ENCODE measurements at regions not wholly inside any gene's neighbourhood (a gene's known extent, or its start where the extent isn't known, plus 50 kb on each side); places are given as distances from the start of the nearest gene placed in this dataset.

DNA sequence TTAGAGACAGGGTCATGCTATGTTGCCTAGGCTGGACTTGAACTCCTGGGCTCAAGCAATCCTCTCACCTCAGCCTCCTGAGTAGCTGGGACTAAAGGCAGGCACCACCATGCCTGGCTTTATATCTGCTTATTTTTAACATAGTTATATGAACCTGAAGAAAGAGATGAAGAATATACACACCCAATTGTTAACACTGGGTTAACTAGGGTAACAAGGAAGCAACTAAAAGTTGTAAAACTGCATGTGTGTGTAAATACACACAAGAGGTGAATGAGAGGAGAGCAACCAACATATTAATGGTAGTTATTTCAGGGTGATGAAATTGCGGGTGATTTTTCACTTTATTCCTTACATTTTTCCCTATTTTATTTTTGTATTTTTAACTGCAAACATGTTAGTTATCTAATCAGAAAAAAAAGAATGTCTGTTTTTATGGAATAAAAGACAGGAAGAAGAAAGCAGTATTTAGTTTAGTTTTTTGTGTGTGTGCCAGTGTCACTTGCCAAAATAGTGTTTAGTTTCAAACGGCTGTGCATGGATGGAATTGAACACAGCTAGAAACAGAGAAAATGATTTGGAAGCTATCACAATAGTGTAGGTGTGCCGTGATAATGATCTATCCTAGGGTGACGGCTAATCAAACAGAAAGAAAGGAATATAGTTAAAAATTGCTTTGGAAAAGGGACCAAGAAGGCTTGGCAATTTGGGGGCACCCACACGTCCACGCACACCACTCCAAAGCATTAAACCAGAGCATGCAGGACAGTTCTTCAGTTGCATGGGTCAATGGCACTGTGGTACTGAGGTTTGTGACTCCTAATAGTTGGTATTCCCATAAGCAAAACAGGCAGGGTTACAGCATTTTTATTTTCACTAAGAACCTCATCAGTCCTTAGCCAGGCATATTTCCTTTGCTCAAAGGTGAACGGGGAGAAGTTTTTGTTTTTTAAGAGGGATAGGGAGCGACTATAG is 89.1 kb upstream of the KLHL13 start (continued):
- TF ChIP-seq, protein P1, sequence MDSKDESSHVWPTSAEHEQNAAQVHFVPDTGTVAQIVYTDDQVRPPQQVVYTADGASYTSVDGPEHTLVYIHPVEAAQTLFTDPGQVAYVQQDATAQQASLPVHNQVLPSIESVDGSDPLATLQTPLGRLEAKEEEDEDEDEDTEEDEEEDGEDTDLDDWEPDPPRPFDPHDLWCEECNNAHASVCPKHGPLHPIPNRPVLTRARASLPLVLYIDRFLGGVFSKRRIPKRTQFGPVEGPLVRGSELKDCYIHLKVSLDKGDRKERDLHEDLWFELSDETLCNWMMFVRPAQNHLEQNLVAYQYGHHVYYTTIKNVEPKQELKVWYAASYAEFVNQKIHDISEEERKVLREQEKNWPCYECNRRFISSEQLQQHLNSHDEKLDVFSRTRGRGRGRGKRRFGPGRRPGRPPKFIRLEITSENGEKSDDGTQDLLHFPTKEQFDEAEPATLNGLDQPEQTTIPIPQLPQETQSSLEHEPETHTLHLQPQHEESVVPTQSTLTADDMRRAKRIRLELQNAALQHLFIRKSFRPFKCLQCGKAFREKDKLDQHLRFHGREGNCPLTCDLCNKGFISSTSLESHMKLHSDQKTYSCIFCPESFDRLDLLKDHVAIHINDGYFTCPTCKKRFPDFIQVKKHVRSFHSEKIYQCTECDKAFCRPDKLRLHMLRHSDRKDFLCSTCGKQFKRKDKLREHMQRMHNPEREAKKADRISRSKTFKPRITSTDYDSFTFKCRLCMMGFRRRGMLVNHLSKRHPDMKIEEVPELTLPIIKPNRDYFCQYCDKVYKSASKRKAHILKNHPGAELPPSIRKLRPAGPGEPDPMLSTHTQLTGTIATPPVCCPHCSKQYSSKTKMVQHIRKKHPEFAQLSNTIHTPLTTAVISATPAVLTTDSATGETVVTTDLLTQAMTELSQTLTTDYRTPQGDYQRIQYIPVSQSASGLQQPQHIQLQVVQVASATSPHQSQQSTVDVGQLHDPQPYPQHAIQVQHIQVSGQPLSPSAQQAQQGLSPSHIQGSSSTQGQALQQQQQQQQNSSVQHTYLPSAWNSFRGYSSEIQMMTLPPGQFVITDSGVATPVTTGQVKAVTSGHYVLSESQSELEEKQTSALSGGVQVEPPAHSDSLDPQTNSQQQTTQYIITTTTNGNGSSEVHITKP (CRISPR knock-in tag; IDR thresholded peaks at IDR 0.05; ENCODE audit: low read depth), result no peak
- no peak for TF ChIP-seq ARNTL (CRISPR knock-in tag; IDR thresholded peaks at IDR 0.05)
- no peak for TF ChIP-seq GATAD1 (CRISPR knock-in tag; IDR thresholded peaks at IDR 0.05)
- no peak for TF ChIP-seq TCF7L2 (IDR thresholded peaks at IDR 0.05; ENCODE audit: low read depth, low read length)
- no peak for TF ChIP-seq RXRB (CRISPR knock-in tag; IDR thresholded peaks at IDR 0.05; ENCODE audit: borderline replicate concordance)
- TF ChIP-seq SNRNP70 (IDR thresholded peaks at IDR 0.05; ENCODE audit: low read depth, low read length), result no peak

GRCh38 chrX:118207831-118208453 is 91.3 kb upstream of the KLHL13 start:
- ChIA-PET POLR2A (no interaction called here), CTCF (ENCODE audit: low intra/inter-chr PET ratio, low total read pairs) (no interaction called here)
- DNase-seq (ENCODE audit: low spot score), result no peak
- Histone ChIP-seq H3K36me3 (replicated peaks in 1 of 2; ENCODE audit: control insufficient read depth in 1 of 2, insufficient read depth in 2 of 2, low read length in 2 of 2) (no peaks in the 10 kb centered on the region), H3K27ac (ENCODE audit: extremely low read length, insufficient read depth, low read length) (no peak overlapping the region), H3K4me1 (ENCODE audit: insufficient read depth, low read length) (no peaks in the 10 kb centered on the region), H4K20me1 (ENCODE audit: insufficient read depth, low read length) (no peaks in the 10 kb centered on the region), H3K79me2 (ENCODE audit: insufficient read depth, low read length) (no peaks in the 10 kb centered on the region), H2AFZ (ENCODE audit: low read length) (no peak overlapping the region), H3K9me3 (ENCODE audit: low read length) (no peaks in the 10 kb centered on the region), H3K4me2 (ENCODE audit: low read depth, low read length) (no peak overlapping the region), H3K4me3 (replicated peaks in 1 of 3; ENCODE audit: insufficient read depth in 1 of 3, low read depth in 2 of 3, low read length in 3 of 3) (no peak overlapping the region), H3K27me3 (ENCODE audit: control insufficient read depth in 1 of 2, insufficient read depth in 2 of 2, low read length in 2 of 2) (no peaks in the 10 kb centered on the region), H3K9ac (ENCODE audit: insufficient read depth, low read depth, low read length) (no peak overlapping the region)
- FAIRE-seq, result no peak
- ATAC-seq, result no peak
- intact Hi-C loops (cut with micrococcal nuclease; ENCODE audit: unreplicated experiment) (no loop called here), in situ Hi-C loops (cut with HindIII; ENCODE audit: extremely low pct_ligation_motif_present, low pct_unique_long_range_greater_than_20kb) (no loop called here)
- no TSS peak for BruUV-seq (replicated peaks)
- 33% methylated on average over 3 of the region's 3 CpGs for WGBS (ENCODE audit: low lambda C conversion rate)
- TF ChIP-seq ZNF510 (CRISPR knock-in tag; IDR thresholded peaks at IDR 0.05; ENCODE audit: low read depth) (no peak), ZNF547 (CRISPR knock-in tag; IDR thresholded peaks at IDR 0.05) (no peak), ZNF432 (CRISPR knock-in tag; IDR thresholded peaks at IDR 0.05; ENCODE audit: borderline replicate concordance) (no peak), THRA (CRISPR knock-in tag; IDR thresholded peaks at IDR 0.05; ENCODE audit: borderline replicate concordance) (no peak), XRCC5 (optimal IDR thresholded peaks at IDR 0.05; ENCODE audit: low read length) (no peak), ZBTB26 (CRISPR knock-in tag; IDR thresholded peaks at IDR 0.05; ENCODE audit: borderline replicate concordance) (no peak), RAD21 (CRISPR knock-in tag; IDR thresholded peaks at IDR 0.05) (no peak)

Measured in HepG2 (cell line).